IMR-90 (cell line): ENCODE measurements at regions not wholly inside any gene's neighbourhood (a gene's known extent, or its start where the extent isn't known, plus 50 kb on each side); places are given as distances from the start of the nearest gene placed in this dataset.
A peak's percentile ranks its signal among the peaks of the same experiment; 100 is the strongest.

ENCODE experiments used
- ATAC-seq: fragments of 200-7000 bp; cut with Tn5 transposase; 2 replicates; pipeline ENCODE4 v1.9.1; 2020; ENCODE audit warnings: low read depth, mild to moderate bottlenecking, moderate library complexity
- BruUV-seq: library from RNA; stranded (reverse); fragments of 400-500 nt; replicated peaks from 2 replicates; lab custom pipeline; 2021; lab: Mats Ljungman, UMichigan
- CTCF ChIA-PET: fragments of 300-600 bp; formaldehyde crosslinking; extraction: SDS; loops from one replicate; lab custom pipeline; 2021; ENCODE audit warnings: antibody characterized with exemption; lab: Yijun Ruan, JAX
- POLR2A ChIA-PET: fragments of 300-600 bp; sonication (Branson Sonifier 250); formaldehyde crosslinking; loops from one replicate; lab custom pipeline; 2022; ENCODE audit warnings: antibody characterized with exemption; ENCODE audit not compliant: unreplicated experiment; lab: Charles Lee
- DNase-seq: peaks from one replicate; pipeline ENCODE4 v3.0.0; 2013
- H2AFZ ChIP-seq: replicated peaks from 2 replicates; pipeline ENCODE3; 2013; ENCODE audit warnings: low read length, mild to moderate bottlenecking; ENCODE audit not compliant: poor library complexity
- H2AK5ac ChIP-seq: 2 replicates; pipeline ENCODE4 v1.6.1; 2013; ENCODE audit warnings: low read depth, low read length, inconsistent platforms
- H2AK9ac ChIP-seq: replicated peaks from 2 replicates; pipeline ENCODE3; 2013; ENCODE audit warnings: mild to moderate bottlenecking, low read depth, low read length, moderate library complexity; ENCODE audit not compliant: poor library complexity
- H2BK120ac ChIP-seq: 2 replicates; pipeline ENCODE4 v1.6.1; 2013; ENCODE audit warnings: low read depth, low read length, inconsistent platforms
- H2BK15ac ChIP-seq: 3 replicates; pipeline ENCODE4 v1.6.1; 2013; ENCODE audit warnings: low read depth, low read length, inconsistent platforms
- H2BK20ac ChIP-seq: 2 replicates; pipeline ENCODE4 v1.6.1; 2013; ENCODE audit warnings: low read depth, mild to moderate bottlenecking, inconsistent platforms, low read length, moderate library complexity
- H2BK5ac ChIP-seq: 2 replicates; pipeline ENCODE4 v1.6.1; 2013; ENCODE audit warnings: mild to moderate bottlenecking, low read depth, low read length, inconsistent platforms; ENCODE audit not compliant: poor library complexity, severe bottlenecking
- H3K14ac ChIP-seq: replicated peaks from 2 replicates; pipeline ENCODE4 v1.6.1; 2013; ENCODE audit warnings: low read depth, low read length, inconsistent platforms
- H3K18ac ChIP-seq: 2 replicates; pipeline ENCODE4 v1.6.1; 2013; ENCODE audit warnings: low read depth, low read length, control low read depth
- H3K23ac ChIP-seq: 2 replicates; pipeline ENCODE4 v1.6.1; 2013; ENCODE audit warnings: low read depth, low read length, inconsistent platforms
- H3K27ac ChIP-seq: 2 replicates; pipeline ENCODE4 v1.5.1; 2013; ENCODE audit warnings: mild to moderate bottlenecking, control low read depth, low read length; ENCODE audit not compliant: insufficient read depth
- H3K27me3 ChIP-seq: 2 replicates; pipeline ENCODE4 v1.6.1; 2013; ENCODE audit warnings: low read length; ENCODE audit not compliant: control insufficient read depth, insufficient read depth
- H3K36me3 ChIP-seq: 2 replicates; pipeline ENCODE4 v1.6.1; 2013; ENCODE audit warnings: low read length, mixed read lengths; ENCODE audit not compliant: control insufficient read depth, insufficient read depth
- H3K4ac ChIP-seq: 2 replicates; pipeline ENCODE4 v1.6.1; 2013; ENCODE audit warnings: low read depth, low read length, inconsistent platforms
- H3K4me1 ChIP-seq: 2 replicates; pipeline ENCODE4 v1.6.1; 2013; ENCODE audit warnings: low read length, mixed read lengths; ENCODE audit not compliant: control insufficient read depth, insufficient read depth
- H3K4me2 ChIP-seq: 2 replicates; pipeline ENCODE4 v1.6.1; 2013; ENCODE audit warnings: low read depth, mild to moderate bottlenecking, control low read depth, low read length, moderate library complexity
- H3K4me3 ChIP-seq: 2 replicates; pipeline ENCODE4 v1.5.1; 2013; ENCODE audit warnings: low read depth, mild to moderate bottlenecking, control low read depth, low read length, moderate library complexity; ENCODE audit not compliant: insufficient read depth
- H3K56ac ChIP-seq: 2 replicates; pipeline ENCODE4 v1.6.1; 2013; ENCODE audit warnings: low read length, inconsistent platforms; ENCODE audit not compliant: insufficient read depth; ENCODE audit errors: extremely low read depth
- H3K79me1 ChIP-seq, 2 experiments: 2 replicates each; pipeline ENCODE4 v1.6.1; 2013; ENCODE audit warnings: low read length in 2 of 2, inconsistent platforms in 1 of 2, low read depth in 1 of 2
- H3K9ac ChIP-seq: 2 replicates; pipeline ENCODE4 v1.6.1; 2013; ENCODE audit warnings: low read depth, low read length, control low read depth
- H3K9me1 ChIP-seq: 2 replicates; pipeline ENCODE4 v1.6.1; 2013; ENCODE audit warnings: low read length, inconsistent platforms; ENCODE audit not compliant: insufficient read depth
- H3K9me3 ChIP-seq: 2 replicates; pipeline ENCODE4 v1.6.1; 2013; ENCODE audit warnings: low read length; ENCODE audit not compliant: control insufficient read depth, insufficient read depth
- H4K20me1 ChIP-seq: 2 replicates; pipeline ENCODE4 v1.6.1; 2013; ENCODE audit warnings: low read length, inconsistent platforms; ENCODE audit not compliant: insufficient read depth
- H4K5ac ChIP-seq: 2 replicates; pipeline ENCODE4 v1.6.1; 2013; ENCODE audit warnings: mild to moderate bottlenecking, low read depth, low read length, control low read depth
- H4K8ac ChIP-seq, 2 experiments: 2 replicates each; pipeline ENCODE4 v1.6.1; 2013; ENCODE audit warnings: low read depth in 2 of 2, low read length in 2 of 2, control low read depth in 1 of 2, inconsistent platforms in 1 of 2
- H4K91ac ChIP-seq: 2 replicates; pipeline ENCODE4 v1.6.1; 2013; ENCODE audit warnings: low read depth, low read length, inconsistent platforms; ENCODE audit not compliant: insufficient read depth
- CEBPB ChIP-seq: IDR thresholded peaks from 2 replicates; pipeline ENCODE4 v1.6.1; 2012; ENCODE audit warnings: low read depth, low read length, improper control_type of control experiment
- MAZ ChIP-seq: IDR thresholded peaks from 2 replicates; pipeline ENCODE4 v1.6.1; 2012; ENCODE audit warnings: low read depth, mild to moderate bottlenecking, low read length, improper control_type of control experiment, moderate library complexity, borderline replicate concordance
- WGBS, 2 experiments: methylation state at CpG; one replicate each; pipeline versions ENCODE4 v1.1.5 to v1.1.7; 2013; ENCODE audit warnings: missing lambda C conversion rate in 2 of 2; ENCODE audit not compliant: insufficient read length in 1 of 2; ENCODE audit errors: extremely low coverage in 2 of 2; 5-methylcytosine and 5-hydroxymethylcytosine counted together
- dilution Hi-C: fragments of 300-500 bp; cut with HindIII; formaldehyde crosslinking; loops from one replicate; pipeline ENCODE4 v1.14.3; 2018; ENCODE audit warnings: low sequenced_read_pairs; ENCODE audit not compliant: unreplicated experiment
- in situ Hi-C: fragments of 300-500 bp; cut with MboI; formaldehyde crosslinking; loops from 3 replicates; pipeline ENCODE4 v1.14.3; 2019; ENCODE audit warnings: low sequenced_read_pairs, inconsistent platforms, mixed read lengths
- intact Hi-C: fragments of 100-400 bp; cut with micrococcal nuclease; formaldehyde crosslinking; loops from 2 replicates; pipeline ENCODE4 v1.10.0; 2022

GRCh38 chr4:61068745-61069144 lies 131.4 kb upstream of the ADGRL3 start:
- Histone ChIP-seq H3K9me3 (no peaks in the 10 kb centered on the region), H3K23ac (no peak overlapping the region), H3K27ac (no peak overlapping the region), H3K36me3 (no peaks in the 10 kb centered on the region), H3K4me3 (no peak overlapping the region), H3K4ac (no peak overlapping the region), H2AFZ (no peak overlapping the region), H2AK9ac (no peak overlapping the region), H3K18ac (no peak overlapping the region), H4K5ac (no peak overlapping the region), H2BK5ac (no peak overlapping the region), H3K9ac (no peak overlapping the region), H3K79me1 (no peaks in the 10 kb centered on the region), H3K4me1 (no peaks in the 10 kb centered on the region), H3K9me1 (no peaks in the 10 kb centered on the region), H2AK5ac (no peak overlapping the region), H4K91ac (no peak overlapping the region), H4K20me1 (no peaks in the 10 kb centered on the region), H2BK20ac (no peak overlapping the region), H3K56ac (no peak overlapping the region), H3K27me3 (no peaks in the 10 kb centered on the region), H2BK120ac (no peak overlapping the region), H3K4me2 (no peak overlapping the region), H2BK15ac (no peak overlapping the region), H3K14ac (no peak overlapping the region), H4K8ac (no peak overlapping the region)
- dilution Hi-C loops (no loop called here), in situ Hi-C loops (no loop called here), intact Hi-C loops (no loop called here)
- DNase-seq (peak; percentile 15), ATAC-seq (no peak)
- ChIA-PET CTCF (no interaction called here), POLR2A (no interaction called here)
- TF ChIP-seq MAZ (no peak), CEBPB (peak; percentile 62)
- WGBS, 2 experiments, result no CpG with 5 or more reads among the region's 5 CpGs
- no TSS peak for BruUV-seq
